Cardiac fibroblast (primary cell): ENCODE measurements at regions not wholly inside any gene's neighbourhood (a gene's known extent, or its start where the extent isn't known, plus 50 kb on each side); places are given as distances from the start of the nearest gene placed in this dataset.
"Not testable (repeated sequence)": the region's sequence is repeated elsewhere in the genome, so short reads cannot be mapped to it uniquely, and the experiment has no call there.

Experiments
- DNase-seq, 2 donors: peaks; one replicate each; pipeline versions ENCODE4 v3.0.0 to v3.0.0-alpha.2; 2010; ENCODE audit warnings: low read depth in 2 of 2
- H3K4me3 ChIP-seq, 2 donors: replicated peaks in 1 of 2; 1 replicate in 1 of 2; 2 replicates in 1 of 2; pipeline ENCODE4 v1.5.1; 2011; ENCODE audit warnings: low read depth in 2 of 2, low read length in 2 of 2, mild to moderate bottlenecking in 2 of 2, moderate library complexity in 1 of 2
- CTCF ChIP-seq: IDR thresholded peaks from one replicate; pipeline ENCODE4 v1.5.1; 2011; ENCODE audit warnings: low read depth, mild to moderate bottlenecking, low read length, inconsistent platforms

GRCh38 chr17:64779376-64780095 is 117.4 kb upstream of the SMURF2 start:
- no peak for TF ChIP-seq CTCF
- no peak for DNase-seq
- H3K4me3 ChIP-seq, result no peak overlapping the region

GRCh38 chr17:64779098-64779375 is 116.9 kb upstream of the SMURF2 start:
- not testable (repeated sequence) for DNase-seq, H3K4me3 ChIP-seq

GRCh38 chr17:64778240-64779097 is 116.4 kb upstream of the SMURF2 start:
- TF ChIP-seq CTCF, result no peak
- no peak for DNase-seq
- peak overlapping the region in 1 of 2 donors; percentile 15 for H3K4me3 ChIP-seq

GRCh38 chr17:64777415-64778239 is 115.5 kb upstream of the SMURF2 start:
- TF ChIP-seq CTCF, result no peak
- no peak for DNase-seq
- H3K4me3 ChIP-seq, result no peak overlapping the region

- peak; percentile 73 to 89 for DNase-seq
- peak; percentile 89 for TF ChIP-seq CTCF
- H3K4me3 ChIP-seq, result peak overlapping the region in 1 of 2 donors; percentile 35
Measured at GRCh38 chr17:64776720-64777414, 114.8 kb upstream of the SMURF2 start.

GRCh38 chr17:64775701-64776570 is 113.8 kb upstream of the SMURF2 start:
- H3K4me3 ChIP-seq, result no peak overlapping the region

More at GRCh38 chr17:64775701-64776570, 113.8 kb upstream of the SMURF2 start:
- DNase-seq, result no peak
- no peak for TF ChIP-seq CTCF
